Stimulated activated CD4-positive, alpha-beta T cell treated with anti-CD3 and anti-CD28 coated beads, TNF-alpha, amount 100 ng/mL, for 24 hours (primary cell): ENCODE measurements at regions not wholly inside any gene's neighbourhood (a gene's known extent, or its start where the extent isn't known, plus 50 kb on each side); places are given as distances from the start of the nearest gene placed in this dataset.

ENCODE experiments used
- DNase-seq, 3 experiments: peaks; one replicate each; pipeline ENCODE4 v3.0.0-alpha.2; 2020; ENCODE audit warnings: low read depth in 3 of 3

- no peak for DNase-seq
Observed at GRCh38 chr1:99163671-99164070, 100.6 kb upstream of the PLPPR4 start.

- DNase-seq, result no peak
Observed at GRCh38 chr1:99170516-99170915, 93.8 kb upstream of the PLPPR4 start.

GRCh38 chr1:99171184-99171813 is 93.0 kb upstream of the PLPPR4 start:
- no peak for DNase-seq

GRCh38 chr1:99173282-99173681 is 91.0 kb upstream of the PLPPR4 start:
- no peak for DNase-seq

GRCh38 chr1:99173900-99174299 is 90.4 kb upstream of the PLPPR4 start:
- DNase-seq, result no peak

- DNase-seq, result no peak
Observed at GRCh38 chr1:99176753-99177152, 87.5 kb upstream of the PLPPR4 start.

GRCh38 chr1:99177465-99177864 is 86.8 kb upstream of the PLPPR4 start:
- no peak for DNase-seq

GRCh38 chr1:99180343-99180808 is 83.9 kb upstream of the PLPPR4 start:
- DNase-seq, result peak; percentile 42 to 50 (median 47)

GRCh38 chr1:99180915-99181314 is 83.4 kb upstream of the PLPPR4 start:
- no peak for DNase-seq

GRCh38 chr1:99181892-99182291 is 82.4 kb upstream of the PLPPR4 start:
- no peak for DNase-seq

- no peak for DNase-seq
Observed at GRCh38 chr1:99185196-99185595, 79.1 kb upstream of the PLPPR4 start.

- no peak for DNase-seq
Observed at GRCh38 chr1:99193431-99193830, 70.9 kb upstream of the PLPPR4 start.

- no peak for DNase-seq
Observed at GRCh38 chr1:99198393-99198792, 65.9 kb upstream of the PLPPR4 start.

- DNase-seq, result no peak
Observed at GRCh38 chr1:99207216-99207615, 57.1 kb upstream of the PLPPR4 start.
